GM23338 (cell line): ENCODE measurements at regions not wholly inside any gene's neighbourhood (a gene's known extent, or its start where the extent isn't known, plus 50 kb on each side); places are given as distances from the start of the nearest gene placed in this dataset.

Experiments
- ATAC-seq: fragments of 200-7000 bp; cut with Tn5 transposase; 3 replicates; pipeline ENCODE4 v1.9.1; 2020
- DNase-seq: peaks from one replicate; pipeline ENCODE4 v3.0.0-alpha.2; 2015; ENCODE audit warnings: low spot score
- H2AFZ ChIP-seq: fragments of 200-600 bp; sonication (generic); 2 replicates; pipeline ENCODE4 v1.8.0; 2016; ENCODE audit warnings: antibody characterized with exemption, mild to moderate bottlenecking, moderate library complexity
- H3F3A ChIP-seq: fragments of 200-600 bp; sonication (generic); replicated peaks from 2 replicates; pipeline ENCODE4 v1.8.0; 2017; ENCODE audit warnings: antibody characterized with exemption, mixed run types, low read depth
- H3K27ac ChIP-seq: fragments of 200-600 bp; sonication (generic); 2 replicates; pipeline ENCODE4 v1.6.1; 2016; ENCODE audit warnings: low read depth
- H3K27me3 ChIP-seq: fragments of 200-600 bp; sonication (generic); 2 replicates; pipeline ENCODE4 v1.8.0; 2016; ENCODE audit warnings: mild to moderate bottlenecking, mixed run types, moderate library complexity; ENCODE audit not compliant: insufficient read depth
- H3K36me3 ChIP-seq: fragments of 200-600 bp; sonication (generic); 2 replicates; pipeline ENCODE4 v1.8.0; 2016; ENCODE audit warnings: mild to moderate bottlenecking; ENCODE audit not compliant: insufficient read depth
- H3K4me1 ChIP-seq: fragments of 200-600 bp; sonication (generic); 2 replicates; pipeline ENCODE4 v1.8.0; 2016; ENCODE audit warnings: mild to moderate bottlenecking, moderate library complexity; ENCODE audit not compliant: insufficient read depth
- H3K4me2 ChIP-seq: fragments of 200-600 bp; sonication (generic); 2 replicates; pipeline ENCODE4 v1.7.1; 2017; ENCODE audit warnings: mixed run types
- H3K4me3 ChIP-seq: fragments of 200-600 bp; sonication (generic); 2 replicates; pipeline ENCODE4 v1.6.1; 2016; ENCODE audit warnings: mixed run types
- H3K79me2 ChIP-seq: fragments of 200-600 bp; sonication (generic); replicated peaks from 2 replicates; pipeline ENCODE4 v1.8.0; 2017; ENCODE audit warnings: mild to moderate bottlenecking; ENCODE audit not compliant: insufficient read depth
- H3K9me2 ChIP-seq: fragments of 200-600 bp; sonication (generic); 2 replicates; pipeline ENCODE4 v1.8.0; 2017; ENCODE audit not compliant: insufficient read depth
- H4K20me1 ChIP-seq: fragments of 200-600 bp; sonication (generic); replicated peaks from 2 replicates; pipeline ENCODE4 v1.8.0; 2017; ENCODE audit warnings: mild to moderate bottlenecking; ENCODE audit not compliant: insufficient read depth
- H3K27ac Mint-ChIP-seq: 2 replicates; pipeline ENCODE4 v1.8.0; 2020; ENCODE audit warnings: inconsistent platforms, mild to moderate bottlenecking, moderate library complexity, mixed read lengths
- H3K27me3 Mint-ChIP-seq: 3 replicates; pipeline ENCODE4 v1.8.0; 2022; ENCODE audit warnings: low read depth, mild to moderate bottlenecking, moderate library complexity, mixed read lengths, inconsistent platforms; ENCODE audit not compliant: insufficient read depth, poor library complexity
- H3K36me3 Mint-ChIP-seq: 3 replicates; pipeline ENCODE4 v1.8.0; 2021; ENCODE audit warnings: low read depth, mild to moderate bottlenecking, inconsistent platforms, moderate library complexity, mixed read lengths
- H3K4me1 Mint-ChIP-seq: 3 replicates; pipeline ENCODE4 v1.8.0; 2020; ENCODE audit warnings: mild to moderate bottlenecking, inconsistent platforms, mixed read lengths
- H3K4me3 Mint-ChIP-seq: 3 replicates; pipeline ENCODE4 v1.8.0; 2021; ENCODE audit warnings: moderate library complexity, mild to moderate bottlenecking, inconsistent platforms, mixed read lengths
- H3K9me3 Mint-ChIP-seq: 3 replicates; pipeline ENCODE4 v1.8.0; 2020; ENCODE audit warnings: moderate library complexity, mild to moderate bottlenecking, inconsistent platforms, mixed read lengths
- CREB1 ChIP-seq: fragments of 250-450 bp; sonication (Bioruptor Pico); IDR thresholded peaks from 2 replicates; pipeline ENCODE4 v1.5.0; 2020; ENCODE audit warnings: low read depth, mild to moderate bottlenecking, moderate library complexity
- ETS1 ChIP-seq: IDR thresholded peaks from 2 replicates; pipeline ENCODE4 v1.6.1; 2016; ENCODE audit warnings: antibody characterized with exemption
- EZH2 ChIP-seq: fragments of 200-600 bp; sonication (generic); IDR thresholded peaks from one replicate; pipeline ENCODE4 v1.8.0; 2017; ENCODE audit warnings: antibody characterized with exemption, mild to moderate bottlenecking, low read depth; ENCODE audit not compliant: unreplicated experiment
- EZH2phosphoT487 ChIP-seq: fragments of 200-600 bp; sonication (generic); IDR thresholded peaks from one replicate; pipeline ENCODE4 v1.8.1; 2018; ENCODE audit warnings: antibody characterized with exemption; ENCODE audit not compliant: unreplicated experiment
- POLR2AphosphoS5 ChIP-seq: IDR thresholded peaks from 2 replicates; pipeline ENCODE4 v1.6.1; 2016; ENCODE audit warnings: antibody characterized with exemption, low read depth
- REST ChIP-seq: IDR thresholded peaks from one replicate; pipeline ENCODE4 v1.6.1; 2018; ENCODE audit warnings: antibody characterized with exemption; ENCODE audit not compliant: unreplicated experiment
- STAT1 ChIP-seq: IDR thresholded peaks from one replicate; pipeline ENCODE4 v1.6.1; 2016; ENCODE audit warnings: antibody characterized with exemption; ENCODE audit not compliant: unreplicated experiment
- ZNF114 ChIP-seq: fragments of 250-450 bp; sonication (Bioruptor Pico); IDR thresholded peaks from 2 replicates; pipeline ENCODE4 v1.5.0; 2020; ENCODE audit warnings: mild to moderate bottlenecking, moderate library complexity
- ZNF462 ChIP-seq: fragments of 250-450 bp; sonication (Bioruptor Pico); IDR thresholded peaks from 2 replicates; pipeline ENCODE4 v1.5.0; 2020; ENCODE audit warnings: mild to moderate bottlenecking, moderate library complexity

- no peak for TF ChIP-seq ETS1
- no peak for TF ChIP-seq CREB1
- ATAC-seq (no peak), DNase-seq (no peak)
- Histone ChIP-seq H3F3A (no peaks in the 10 kb centered on the region), H3K9me2 (peaks cover 25% of the 10 kb centered on the region), H2AFZ (no peak overlapping the region), H3K79me2 (no peaks in the 10 kb centered on the region), H3K4me3 (no peak overlapping the region), H3K27me3 (no peaks in the 10 kb centered on the region), H3K4me1 (0 out of 2 replicates have a peak, but pooled peaks cover 8% of the 10 kb centered on the region), H3K27ac (no peak overlapping the region), H4K20me1 (no peaks in the 10 kb centered on the region), H3K36me3 (no peaks in the 10 kb centered on the region), H3K4me2 (no peak overlapping the region)
- no peak overlapping the region for H3K4me3 Mint-ChIP-seq
- no peaks in the 10 kb centered on the region; the same call in 2 of the 3 replicates for H3K9me3 Mint-ChIP-seq
- peaks cover 34% of the 10 kb centered on the region for H3K4me1 Mint-ChIP-seq
- no peak overlapping the region for H3K27ac Mint-ChIP-seq
- peaks cover 10% of the 10 kb centered on the region for H3K36me3 Mint-ChIP-seq
- H3K27me3 Mint-ChIP-seq = peaks cover 5% of the 10 kb centered on the region
Measured at GRCh38 chr3:177567833-177568232, 370.6 kb upstream of the TBL1XR1 start.

GRCh38 chr3:177569193-177569592 lies 371.9 kb upstream of the TBL1XR1 start:
- Histone ChIP-seq H4K20me1 (no peaks in the 10 kb centered on the region), H3K79me2 (no peaks in the 10 kb centered on the region), H3K9me2 (peaks cover 25% of the 10 kb centered on the region), H3F3A (no peaks in the 10 kb centered on the region), H3K27me3 (no peaks in the 10 kb centered on the region), H3K4me1 (0 out of 2 replicates have a peak, but pooled peaks cover under 1% of the 10 kb centered on the region), H3K4me2 (no peak overlapping the region), H2AFZ (no peak overlapping the region), H3K36me3 (no peaks in the 10 kb centered on the region), H3K27ac (no peak overlapping the region), H3K4me3 (no peak overlapping the region)
- DNase-seq = no peak
- Mint-ChIP-seq H3K27ac (no peak overlapping the region), H3K4me3 (no peak overlapping the region), H3K9me3 (no peaks in the 10 kb centered on the region; the same call in 2 of the 3 replicates), H3K36me3 (peaks cover 10% of the 10 kb centered on the region), H3K4me1 (peaks cover 28% of the 10 kb centered on the region), H3K27me3 (peaks cover 5% of the 10 kb centered on the region)
- ATAC-seq = no peak
- TF ChIP-seq REST = no peak
- no peak for TF ChIP-seq STAT1
- no peak for TF ChIP-seq ZNF462
- TF ChIP-seq ZNF114 (CRISPR knock-in tag) = no peak
- TF ChIP-seq EZH2 = no peak
- no peak for TF ChIP-seq POLR2AphosphoS5
- no peak for TF ChIP-seq EZH2phosphoT487
